ENCODE measurements at regions not wholly inside any gene's neighbourhood (a gene's known extent, or its start where the extent isn't known, plus 50 kb on each side); places are given as distances from the start of the nearest gene placed in this dataset.

GRCh38 chr3:177513815-177514610 is 316.7 kb upstream of the TBL1XR1 start:
- DNase-seq: no peak

GRCh38 chr3:177514611-177515499 is 317.6 kb upstream of the TBL1XR1 start:
- no peak for DNase-seq

GRCh38 chr3:177515786-177516157 is 318.5 kb upstream of the TBL1XR1 start:
- no peak for DNase-seq

- peak; percentile 92 for DNase-seq
These were observed 319.1 kb upstream of the TBL1XR1 start for GRCh38 chr3:177516158-177517011.

- no peak for DNase-seq
These were observed 320.6 kb upstream of the TBL1XR1 start for GRCh38 chr3:177517906-177518305.

- DNase-seq: no peak
These were observed 322.3 kb upstream of the TBL1XR1 start for GRCh38 chr3:177519588-177519987.

GRCh38 chr3:177521305-177521704 is 324.0 kb upstream of the TBL1XR1 start:
- DNase-seq: no peak

- DNase-seq: no peak
These were observed 324.8 kb upstream of the TBL1XR1 start for GRCh38 chr3:177522051-177522450.

- DNase-seq: no peak
These were observed 325.9 kb upstream of the TBL1XR1 start for GRCh38 chr3:177523067-177523675.

GRCh38 chr3:177523872-177524438 is 326.7 kb upstream of the TBL1XR1 start:
- DNase-seq: no peak

- DNase-seq: no peak
These were observed 327.5 kb upstream of the TBL1XR1 start for GRCh38 chr3:177524742-177525141.

- no peak for DNase-seq
These were observed 328.1 kb upstream of the TBL1XR1 start for GRCh38 chr3:177525414-177525813.

GRCh38 chr3:177525987-177526712 is 328.9 kb upstream of the TBL1XR1 start:
- DNase-seq: no peak

GRCh38 chr3:177527182-177527581 is 329.9 kb upstream of the TBL1XR1 start:
- no peak for DNase-seq

- no peak for DNase-seq
These were observed 331.2 kb upstream of the TBL1XR1 start for GRCh38 chr3:177528306-177529070.

GRCh38 chr3:177529071-177529550 is 331.8 kb upstream of the TBL1XR1 start:
- no peak for DNase-seq

- DNase-seq: no peak
These were observed 332.5 kb upstream of the TBL1XR1 start for GRCh38 chr3:177529716-177530335.

GRCh38 chr3:177530908-177531307 is 333.6 kb upstream of the TBL1XR1 start:
- DNase-seq: no peak

- no peak for DNase-seq
These were observed 339.6 kb upstream of the TBL1XR1 start for GRCh38 chr3:177536873-177537272.

All from left kidney (tissue), 1 donor.